OCI-LY7 (cell line): ENCODE measurements at regions not wholly inside any gene's neighbourhood (a gene's known extent, or its start where the extent isn't known, plus 50 kb on each side); places are given as distances from the start of the nearest gene placed in this dataset.
A peak's percentile ranks its signal among the peaks of the same experiment; 100 is the strongest.
"Not testable (repeated sequence)": the region's sequence is repeated elsewhere in the genome, so short reads cannot be mapped to it uniquely, and the experiment has no call there.

ENCODE experiments used
- BruUV-seq: library from RNA; stranded (reverse); fragments of 400-500 nt; replicated peaks from 2 replicates; lab custom pipeline; 2021; lab: Mats Ljungman, UMichigan
- CTCF ChIA-PET: fragments of 300-600 bp; sonication (Branson Sonifier 250); formaldehyde crosslinking; loops from one replicate; lab custom pipeline; 2022; ENCODE audit warnings: antibody characterized with exemption; ENCODE audit not compliant: unreplicated experiment; lab: Charles Lee
- POLR2A ChIA-PET: fragments of 300-600 bp; sonication (Branson Sonifier 250); formaldehyde crosslinking; loops from one replicate; lab custom pipeline; 2022; ENCODE audit warnings: antibody characterized with exemption; lab: Charles Lee
- DNase-seq: peaks from one replicate; pipeline ENCODE4 v3.0.0-alpha.2; 2015; ENCODE audit warnings: low spot score
- H2AFZ ChIP-seq: fragments of 200-600 bp; sonication (generic), shearing (Covaris generic); 2 replicates; pipeline ENCODE4 v1.6.1; 2014; ENCODE audit warnings: mild to moderate bottlenecking, antibody characterized with exemption, low read length, moderate library complexity
- H3K27ac ChIP-seq: fragments of 200-600 bp; sonication (generic); 2 replicates; pipeline ENCODE4 v1.5.1; 2014; ENCODE audit warnings: mixed run types, low read depth, mild to moderate bottlenecking, moderate library complexity, low read length, inconsistent platforms; ENCODE audit not compliant: poor library complexity, severe bottlenecking
- H3K36me3 ChIP-seq: fragments of 200-600 bp; sonication (generic); 2 replicates; pipeline ENCODE4 v1.6.1; 2014; ENCODE audit warnings: mild to moderate bottlenecking, antibody characterized with exemption, low read length, moderate library complexity, mixed read lengths; ENCODE audit not compliant: insufficient read depth
- H3K4me1 ChIP-seq: fragments of 200-600 bp; sonication (generic); 2 replicates; pipeline ENCODE4 v1.5.1; 2014; ENCODE audit warnings: mild to moderate bottlenecking, low read length; ENCODE audit not compliant: insufficient read depth, poor library complexity, severe bottlenecking
- H3K4me2 ChIP-seq: fragments of 200-600 bp; sonication (generic); 2 replicates; pipeline ENCODE4 v1.6.1; 2014; ENCODE audit warnings: mild to moderate bottlenecking, low read length
- H3K4me3 ChIP-seq: fragments of 200-600 bp; sonication (generic); 2 replicates; pipeline ENCODE4 v1.5.1; 2014; ENCODE audit warnings: mild to moderate bottlenecking, low read depth, low read length; ENCODE audit not compliant: poor library complexity, severe bottlenecking
- H3K79me2 ChIP-seq: fragments of 200-600 bp; sonication (generic); 2 replicates; pipeline ENCODE4 v1.6.1; 2016; ENCODE audit warnings: low read depth, mild to moderate bottlenecking, low read length, moderate library complexity, mixed read lengths; ENCODE audit not compliant: insufficient read depth
- H3K9me2 ChIP-seq: fragments of 200-600 bp; sonication (generic); 2 replicates; pipeline ENCODE4 v1.6.1; 2016; ENCODE audit warnings: mild to moderate bottlenecking, low read length, mixed read lengths; ENCODE audit not compliant: insufficient read depth
- H3K9me3 ChIP-seq: fragments of 200-600 bp; sonication (generic); 2 replicates; pipeline ENCODE4 v1.6.1; 2014; ENCODE audit warnings: mild to moderate bottlenecking, mixed run types, low read length, mixed read lengths
- H4K20me1 ChIP-seq: fragments of 200-600 bp; sonication (generic); 2 replicates; pipeline ENCODE4 v1.6.1; 2014; ENCODE audit warnings: mild to moderate bottlenecking, antibody characterized with exemption, low read length, moderate library complexity, mixed read lengths; ENCODE audit not compliant: insufficient read depth
- intact Hi-C: fragments of 100-400 bp; cut with micrococcal nuclease; formaldehyde crosslinking; loops from one replicate; pipeline ENCODE4 v1.10.0; 2022; ENCODE audit not compliant: unreplicated experiment

GRCh38 chr1:144040293-144040692 is 68.5 kb upstream of the FAM72C start:
- H3K27ac ChIP-seq, POLR2A ChIA-PET, H4K20me1 ChIP-seq, DNase-seq, H3K4me2 ChIP-seq, H3K36me3 ChIP-seq, H3K9me2 ChIP-seq, H3K4me3 ChIP-seq, H3K79me2 ChIP-seq, H2AFZ ChIP-seq, H3K4me1 ChIP-seq, BruUV-seq, H3K9me3 ChIP-seq, intact Hi-C loops, CTCF ChIA-PET: not testable (repeated sequence)

- H3K79me2 ChIP-seq, H3K9me3 ChIP-seq, H4K20me1 ChIP-seq, H3K4me1 ChIP-seq, intact Hi-C loops, H3K36me3 ChIP-seq, H3K27ac ChIP-seq, DNase-seq, H3K9me2 ChIP-seq, H3K4me2 ChIP-seq, H3K4me3 ChIP-seq, CTCF ChIA-PET, H2AFZ ChIP-seq, POLR2A ChIA-PET: not testable (repeated sequence)
- BruUV-seq, result TSS peak; percentile 72
These were observed 62.3 kb upstream of the FAM72C start for GRCh38 chr1:144034045-144034444.

- H3K9me2 ChIP-seq, H3K4me1 ChIP-seq: not testable (repeated sequence)
These were observed 59.8 kb upstream of the FAM72C start for GRCh38 chr1:144031550-144031949.

GRCh38 chr1:144026022-144026421 is 54.2 kb upstream of the FAM72C start:
- intact Hi-C loops, H2AFZ ChIP-seq, H3K4me3 ChIP-seq, DNase-seq, POLR2A ChIA-PET, H3K4me2 ChIP-seq, CTCF ChIA-PET, H3K4me1 ChIP-seq, H3K36me3 ChIP-seq, H3K9me2 ChIP-seq, BruUV-seq, H3K9me3 ChIP-seq, H3K27ac ChIP-seq, H3K79me2 ChIP-seq, H4K20me1 ChIP-seq: not testable (repeated sequence)

More at GRCh38 chr1:144031550-144031949, 59.8 kb upstream of the FAM72C start:
- H3K4me3 ChIP-seq, H3K36me3 ChIP-seq, H3K79me2 ChIP-seq, H3K4me2 ChIP-seq, H3K9me3 ChIP-seq, POLR2A ChIA-PET, H4K20me1 ChIP-seq, DNase-seq, CTCF ChIA-PET, BruUV-seq, H2AFZ ChIP-seq, intact Hi-C loops, H3K27ac ChIP-seq: not testable (repeated sequence)

- DNase-seq, BruUV-seq, intact Hi-C loops: not testable (repeated sequence)
These were observed 50.1 kb upstream of the FAM72C start for GRCh38 chr1:144021690-144022384.

More at GRCh38 chr1:144021690-144022384, 50.1 kb upstream of the FAM72C start:
- POLR2A ChIA-PET, CTCF ChIA-PET, H3K9me3 ChIP-seq, H3K4me2 ChIP-seq, H2AFZ ChIP-seq, H3K27ac ChIP-seq, H3K79me2 ChIP-seq, H4K20me1 ChIP-seq, H3K4me3 ChIP-seq, H3K9me2 ChIP-seq, H3K36me3 ChIP-seq, H3K4me1 ChIP-seq: not testable (repeated sequence)
